Activated naive CD4-positive, alpha-beta T cell treated with anti-CD3 and anti-CD28 coated beads, Interleukin-2, amount 10 ng/mL, durations not matched to agents 7 days and 5 days (primary cell): ENCODE measurements at regions not wholly inside any gene's neighbourhood (a gene's known extent, or its start where the extent isn't known, plus 50 kb on each side); places are given as distances from the start of the nearest gene placed in this dataset.
"Not testable (repeated sequence)": the region's sequence is repeated elsewhere in the genome, so short reads cannot be mapped to it uniquely, and the experiment has no call there.

Source experiments
- CTCF ChIA-PET: fragments of 350-600 bp; sonication (Branson Sonifier 250); formaldehyde crosslinking; loops from one replicate; lab custom pipeline; 2021; ENCODE audit warnings: antibody characterized with exemption; lab: Charles Lee
- DNase-seq: peaks from one replicate; pipeline ENCODE4 v3.0.0-alpha.2; 2020
- H3K27ac Mint-ChIP-seq: one replicate; pipeline ENCODE4 v1.8.0; 2021; ENCODE audit warnings: mild to moderate bottlenecking, moderate library complexity, mixed read lengths
- H3K27me3 Mint-ChIP-seq: one replicate; pipeline ENCODE4 v1.8.0; 2021; ENCODE audit warnings: mild to moderate bottlenecking, mixed read lengths
- H3K36me3 Mint-ChIP-seq: one replicate; pipeline ENCODE4 v1.8.0; 2021; ENCODE audit warnings: mixed read lengths
- H3K4me1 Mint-ChIP-seq: one replicate; pipeline ENCODE4 v1.8.0; 2021; ENCODE audit warnings: mixed read lengths
- H3K4me3 Mint-ChIP-seq: one replicate; pipeline ENCODE4 v1.8.0; 2021; ENCODE audit warnings: mild to moderate bottlenecking, moderate library complexity, mixed read lengths
- H3K9me3 Mint-ChIP-seq: one replicate; pipeline ENCODE4 v1.8.0; 2021; ENCODE audit warnings: mixed read lengths

- Mint-ChIP-seq H3K4me3 (no peak overlapping the region), H3K4me1 (no peaks in the 10 kb centered on the region), H3K27me3 (peaks cover 3% of the 10 kb centered on the region), H3K9me3 (peaks cover 6% of the 10 kb centered on the region), H3K36me3 (no peaks in the 10 kb centered on the region), H3K27ac (no peak overlapping the region)
- CTCF ChIA-PET: no interaction called here
- DNase-seq: no peak
Measured at GRCh38 chr10:33666686-33667480, 332.4 kb upstream of the NRP1 start.

- H3K27me3 Mint-ChIP-seq: peaks cover 5% of the 10 kb centered on the region
- DNase-seq: no peak
- CTCF ChIA-PET: interaction anchor here (0.5 kb wide), 1 partner anchor 657 kb away, joined by 3 read pairs; no protein-coding TSS in a partner anchor
- H3K27ac Mint-ChIP-seq: no peak overlapping the region
- no peak overlapping the region for H3K4me3 Mint-ChIP-seq
- H3K9me3 Mint-ChIP-seq: peaks cover 6% of the 10 kb centered on the region
- no peaks in the 10 kb centered on the region for H3K36me3 Mint-ChIP-seq
- no peaks in the 10 kb centered on the region for H3K4me1 Mint-ChIP-seq
Measured at GRCh38 chr10:33665501-33665900, 331.0 kb upstream of the NRP1 start.

GRCh38 chr10:33664070-33664469, 329.6 kb upstream of the NRP1 start:
- no peaks in the 10 kb centered on the region for H3K4me1 Mint-ChIP-seq
- no peak overlapping the region for H3K4me3 Mint-ChIP-seq
- no peaks in the 10 kb centered on the region for H3K36me3 Mint-ChIP-seq
- CTCF ChIA-PET: no interaction called here
- DNase-seq: no peak
- peaks cover 5% of the 10 kb centered on the region for H3K27me3 Mint-ChIP-seq
- H3K9me3 Mint-ChIP-seq: peaks cover 6% of the 10 kb centered on the region
- no peak overlapping the region for H3K27ac Mint-ChIP-seq

GRCh38 chr10:33661580-33662336, 327.3 kb upstream of the NRP1 start:
- Mint-ChIP-seq H3K4me1 (no peaks in the 10 kb centered on the region), H3K4me3 (no peak overlapping the region), H3K9me3 (peaks cover 6% of the 10 kb centered on the region), H3K27ac (no peak overlapping the region), H3K36me3 (no peaks in the 10 kb centered on the region), H3K27me3 (peaks cover 5% of the 10 kb centered on the region)
- no peak for DNase-seq
- CTCF ChIA-PET: no interaction called here

GRCh38 chr10:33660329-33660728, 325.9 kb upstream of the NRP1 start:
- Mint-ChIP-seq H3K9me3 (peaks cover 6% of the 10 kb centered on the region), H3K36me3 (no peaks in the 10 kb centered on the region), H3K27ac (no peak overlapping the region), H3K27me3 (peaks cover 5% of the 10 kb centered on the region), H3K4me3 (no peak overlapping the region), H3K4me1 (no peaks in the 10 kb centered on the region)
- no peak for DNase-seq
- CTCF ChIA-PET: no interaction called here

GRCh38 chr10:33657913-33658312, 323.4 kb upstream of the NRP1 start:
- no peak overlapping the region for H3K4me3 Mint-ChIP-seq
- DNase-seq: no peak
- H3K4me1 Mint-ChIP-seq: no peaks in the 10 kb centered on the region
- H3K9me3 Mint-ChIP-seq: peaks cover 2% of the 10 kb centered on the region
- no peak overlapping the region for H3K27ac Mint-ChIP-seq
- H3K36me3 Mint-ChIP-seq: no peaks in the 10 kb centered on the region
- CTCF ChIA-PET: no interaction called here
- peaks cover 5% of the 10 kb centered on the region for H3K27me3 Mint-ChIP-seq

- H3K27ac Mint-ChIP-seq: no peak overlapping the region
- no peak overlapping the region for H3K4me3 Mint-ChIP-seq
- peaks cover 5% of the 10 kb centered on the region for H3K27me3 Mint-ChIP-seq
- CTCF ChIA-PET: no interaction called here
- no peak for DNase-seq
- no peaks in the 10 kb centered on the region for H3K4me1 Mint-ChIP-seq
- H3K9me3 Mint-ChIP-seq: peaks cover 5% of the 10 kb centered on the region
- H3K36me3 Mint-ChIP-seq: no peaks in the 10 kb centered on the region
Measured at GRCh38 chr10:33657154-33657908, 322.9 kb upstream of the NRP1 start.

GRCh38 chr10:33655921-33656320, 321.5 kb upstream of the NRP1 start:
- Mint-ChIP-seq H3K27ac (no peak overlapping the region), H3K27me3 (no peaks in the 10 kb centered on the region), H3K9me3 (peaks cover 5% of the 10 kb centered on the region), H3K4me1 (no peaks in the 10 kb centered on the region), H3K36me3 (no peaks in the 10 kb centered on the region), H3K4me3 (no peak overlapping the region)
- no peak for DNase-seq
- CTCF ChIA-PET: no interaction called here

GRCh38 chr10:33655165-33655815, 320.8 kb upstream of the NRP1 start:
- Mint-ChIP-seq H3K36me3 (no peaks in the 10 kb centered on the region), H3K4me3 (no peak overlapping the region)

GRCh38 chr10:33653584-33654367, 319.3 kb upstream of the NRP1 start:
- CTCF ChIA-PET: interaction anchor here (0.6 kb wide), 1 partner anchor 621 kb away, joined by 4 read pairs; no protein-coding TSS in a partner anchor
- no peak for DNase-seq
- Mint-ChIP-seq H3K4me1 (no peaks in the 10 kb centered on the region), H3K27me3 (no peaks in the 10 kb centered on the region), H3K36me3 (no peaks in the 10 kb centered on the region), H3K9me3 (peaks cover 5% of the 10 kb centered on the region), H3K27ac (no peak overlapping the region), H3K4me3 (no peak overlapping the region)

More at GRCh38 chr10:33655165-33655815, 320.8 kb upstream of the NRP1 start:
- DNase-seq: no peak
- Mint-ChIP-seq H3K4me1 (no peaks in the 10 kb centered on the region), H3K9me3 (peaks cover 5% of the 10 kb centered on the region), H3K27ac (no peak overlapping the region), H3K27me3 (no peaks in the 10 kb centered on the region)
- CTCF ChIA-PET: no interaction called here

- H3K27me3 Mint-ChIP-seq: no peaks in the 10 kb centered on the region
- no peak for DNase-seq
- CTCF ChIA-PET: no interaction called here
Measured at GRCh38 chr10:33652870-33653269, 318.4 kb upstream of the NRP1 start.

GRCh38 chr10:33650131-33650530, 315.7 kb upstream of the NRP1 start:
- DNase-seq, H3K4me1 Mint-ChIP-seq, H3K4me3 Mint-ChIP-seq, H3K36me3 Mint-ChIP-seq, H3K27me3 Mint-ChIP-seq, H3K9me3 Mint-ChIP-seq, CTCF ChIA-PET: not testable (repeated sequence)
- H3K27ac Mint-ChIP-seq: peak overlapping the region; percentile 21

More at GRCh38 chr10:33652870-33653269, 318.4 kb upstream of the NRP1 start:
- no peak overlapping the region for H3K27ac Mint-ChIP-seq
- no peak overlapping the region for H3K4me3 Mint-ChIP-seq
- H3K36me3 Mint-ChIP-seq: no peaks in the 10 kb centered on the region
- no peaks in the 10 kb centered on the region for H3K4me1 Mint-ChIP-seq
- peaks cover 5% of the 10 kb centered on the region for H3K9me3 Mint-ChIP-seq

- Mint-ChIP-seq H3K36me3 (no peaks in the 10 kb centered on the region), H3K4me1 (no peaks in the 10 kb centered on the region), H3K4me3 (no peak overlapping the region), H3K9me3 (no peaks in the 10 kb centered on the region), H3K27ac (no peak overlapping the region), H3K27me3 (no peaks in the 10 kb centered on the region)
- CTCF ChIA-PET: no interaction called here
- DNase-seq: no peak
Measured at GRCh38 chr10:33643042-33643441, 308.6 kb upstream of the NRP1 start.
